ENCODE measurements at regions not wholly inside any gene's neighbourhood (a gene's known extent, or its start where the extent isn't known, plus 50 kb on each side); places are given as distances from the start of the nearest gene placed in this dataset.
A peak's percentile ranks its signal among the peaks of the same experiment; 100 is the strongest.
"Not testable (repeated sequence)": the region's sequence is repeated elsewhere in the genome, so short reads cannot be mapped to it uniquely, and the experiment has no call there.

- H3K36me3 ChIP-seq (ENCODE audit: control insufficient read depth in 1 of 2, insufficient read depth in 2 of 2, low read length in 1 of 2), result no peaks in the 10 kb centered on the region
- DNase-seq, result no peak
- no peaks in the 10 kb centered on the region for H3K4me1 ChIP-seq (ENCODE audit: control insufficient read depth in 1 of 2, insufficient read depth in 2 of 2, low read length in 2 of 2)
- intact Hi-C loops (cut with DNase I), result no loop called here
- no peaks in the 10 kb centered on the region for H3K27me3 ChIP-seq (ENCODE audit: control insufficient read depth in 1 of 2, insufficient read depth in 2 of 2, low read length in 1 of 2)
- no peak overlapping the region for H3K27ac ChIP-seq (ENCODE audit: low read depth in 1 of 2, low read length in 2 of 2)
- no peak overlapping the region for H3K4me3 ChIP-seq (ENCODE audit: low read length in 2 of 2)
- no peak for ATAC-seq (ENCODE audit: low FRiP score)
- H3K9me3 ChIP-seq (ENCODE audit: control insufficient read depth, low read length), result no peaks in the 10 kb centered on the region
- WGBS, 2 donors, result 66 to 69% methylated on average over 4 of the region's 4 CpGs
Observed at GRCh38 chr4:100340512-100341485, 150.5 kb upstream of the DDIT4L start.

DNA sequence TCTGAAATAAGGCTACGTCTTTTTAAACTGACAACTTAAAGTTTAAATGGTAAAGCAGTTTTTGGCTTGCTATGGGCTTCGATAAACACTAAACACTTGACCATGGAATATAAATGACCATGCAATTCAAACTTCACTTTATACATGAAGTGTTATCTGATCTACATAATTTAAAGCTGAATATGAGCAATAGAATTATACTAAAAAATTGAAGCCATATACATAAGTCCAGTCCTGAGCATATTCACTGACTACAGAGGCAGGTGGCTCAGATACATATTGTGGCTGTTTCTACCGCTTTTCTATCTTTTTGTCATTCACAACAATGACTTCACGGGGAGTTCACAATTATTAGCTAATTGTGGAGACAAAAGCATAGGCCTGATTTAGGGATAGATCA lies 149.6 kb upstream of the DDIT4L start:
- Histone ChIP-seq H3K27me3 (ENCODE audit: control insufficient read depth in 1 of 2, insufficient read depth in 2 of 2, low read length in 1 of 2) (no peaks in the 10 kb centered on the region), H3K9me3 (ENCODE audit: control insufficient read depth, low read length) (no peaks in the 10 kb centered on the region), H3K36me3 (ENCODE audit: control insufficient read depth in 1 of 2, insufficient read depth in 2 of 2, low read length in 1 of 2) (no peaks in the 10 kb centered on the region), H3K27ac (ENCODE audit: low read depth in 1 of 2, low read length in 2 of 2) (no peak overlapping the region), H3K4me3 (ENCODE audit: low read length in 2 of 2) (no peak overlapping the region), H3K4me1 (ENCODE audit: control insufficient read depth in 1 of 2, insufficient read depth in 2 of 2, low read length in 2 of 2) (no peaks in the 10 kb centered on the region)
- intact Hi-C loops (cut with DNase I), result no loop called here
- ATAC-seq (ENCODE audit: low FRiP score) (no peak), DNase-seq (no peak)
- WGBS, 2 donors, result 89 to 90% methylated on average over 4 of the region's 4 CpGs

DNA sequence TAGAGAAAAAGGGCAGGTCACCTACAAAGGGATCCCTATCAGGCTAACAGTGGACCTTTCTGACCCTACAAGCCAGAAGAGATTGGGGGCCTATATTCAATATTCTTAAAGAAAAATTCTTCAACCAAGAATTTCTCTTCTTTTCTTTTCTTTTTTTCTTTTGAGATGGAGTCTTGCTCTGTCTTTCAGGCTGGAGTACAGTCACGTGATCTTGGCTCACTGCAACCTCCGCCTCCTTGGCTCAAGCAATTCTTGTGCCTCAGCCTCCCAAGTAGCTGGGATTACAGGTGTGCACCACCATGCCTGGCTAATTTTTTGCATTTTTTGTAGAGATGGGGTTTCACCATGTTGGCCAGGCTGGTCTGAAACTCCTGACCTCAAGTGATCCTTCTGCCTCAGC lies 143.2 kb upstream of the DDIT4L start:
- H3K36me3 ChIP-seq (ENCODE audit: control insufficient read depth in 1 of 2, insufficient read depth in 2 of 2, low read length in 1 of 2); H3K9me3 ChIP-seq (ENCODE audit: control insufficient read depth, low read length); H3K4me1 ChIP-seq (ENCODE audit: control insufficient read depth in 1 of 2, insufficient read depth in 2 of 2, low read length in 2 of 2); H3K4me3 ChIP-seq (ENCODE audit: low read length in 2 of 2); ATAC-seq (ENCODE audit: low FRiP score); H3K27ac ChIP-seq (ENCODE audit: low read depth in 1 of 2, low read length in 2 of 2); DNase-seq; intact Hi-C loops (cut with DNase I); H3K27me3 ChIP-seq (ENCODE audit: control insufficient read depth in 1 of 2, insufficient read depth in 2 of 2, low read length in 1 of 2): not testable (repeated sequence)
- WGBS, 2 donors, result 87 to 91% methylated on average over 2 of the region's 2 CpGs

GRCh38 chr4:100317032-100317864 lies 127.0 kb upstream of the DDIT4L start:
- H3K4me3 ChIP-seq (ENCODE audit: low read length in 2 of 2), result peak overlapping the region in 1 of 2 donors; percentile 34
- no peaks in the 10 kb centered on the region for H3K9me3 ChIP-seq (ENCODE audit: control insufficient read depth, low read length)
- intact Hi-C loops (cut with DNase I), result no loop called here
- H3K4me1 ChIP-seq (ENCODE audit: control insufficient read depth in 1 of 2, insufficient read depth in 2 of 2, low read length in 2 of 2), result peaks cover 1 to 5% of the 10 kb centered on the region in 2 donors
- H3K27me3 ChIP-seq (ENCODE audit: control insufficient read depth in 1 of 2, insufficient read depth in 2 of 2, low read length in 1 of 2), result no peaks in the 10 kb centered on the region
- 2 to 6% methylated on average over 7 of the region's 7 CpGs for WGBS, 2 donors
- DNase-seq (no peak), ATAC-seq (ENCODE audit: low FRiP score) (peak; percentile 52)
- no peak overlapping the region for H3K27ac ChIP-seq (ENCODE audit: low read depth in 1 of 2, low read length in 2 of 2)
- no peaks in the 10 kb centered on the region for H3K36me3 ChIP-seq (ENCODE audit: control insufficient read depth in 1 of 2, insufficient read depth in 2 of 2, low read length in 1 of 2)

- H3K27ac ChIP-seq (ENCODE audit: low read depth in 1 of 2, low read length in 2 of 2), result no peak overlapping the region
- DNase-seq, result no peak
- WGBS, 2 donors, result 86 to 92% methylated on average over 2 of the region's 2 CpGs
- intact Hi-C loops (cut with DNase I), result no loop called here
- no peak overlapping the region for H3K4me3 ChIP-seq (ENCODE audit: low read length in 2 of 2)
- no peaks in the 10 kb centered on the region for H3K27me3 ChIP-seq (ENCODE audit: control insufficient read depth in 1 of 2, insufficient read depth in 2 of 2, low read length in 1 of 2)
- no peaks in the 10 kb centered on the region for H3K9me3 ChIP-seq (ENCODE audit: control insufficient read depth, low read length)
- peaks cover 1 to 5% of the 10 kb centered on the region in 2 donors for H3K4me1 ChIP-seq (ENCODE audit: control insufficient read depth in 1 of 2, insufficient read depth in 2 of 2, low read length in 2 of 2)
- H3K36me3 ChIP-seq (ENCODE audit: control insufficient read depth in 1 of 2, insufficient read depth in 2 of 2, low read length in 1 of 2), result no peaks in the 10 kb centered on the region
- ATAC-seq (ENCODE audit: low FRiP score), result no peak
Observed at GRCh38 chr4:100314057-100314456, 123.8 kb upstream of the DDIT4L start.

GRCh38 chr4:100312615-100313350 lies 122.5 kb upstream of the DDIT4L start:
- H3K4me1 ChIP-seq (ENCODE audit: control insufficient read depth in 1 of 2, insufficient read depth in 2 of 2, low read length in 2 of 2), result peaks cover under 1% of the 10 kb centered on the region in 2 donors
- no peak overlapping the region for H3K27ac ChIP-seq (ENCODE audit: low read depth in 1 of 2, low read length in 2 of 2)
- WGBS, 2 donors, result 75% methylated on average over 2 of the region's 2 CpGs
- H3K36me3 ChIP-seq (ENCODE audit: control insufficient read depth in 1 of 2, insufficient read depth in 2 of 2, low read length in 1 of 2), result no peaks in the 10 kb centered on the region
- DNase-seq (no peak), ATAC-seq (ENCODE audit: low FRiP score) (no peak)
- intact Hi-C loops (cut with DNase I), result no loop called here
- H3K4me3 ChIP-seq (ENCODE audit: low read length in 2 of 2), result no peak overlapping the region
- no peaks in the 10 kb centered on the region for H3K27me3 ChIP-seq (ENCODE audit: control insufficient read depth in 1 of 2, insufficient read depth in 2 of 2, low read length in 1 of 2)
- no peaks in the 10 kb centered on the region for H3K9me3 ChIP-seq (ENCODE audit: control insufficient read depth, low read length)

- intact Hi-C loops (cut with DNase I), result no loop called here
- DNase-seq (no peak), ATAC-seq (ENCODE audit: low FRiP score) (no peak)
- Histone ChIP-seq H3K9me3 (ENCODE audit: control insufficient read depth, low read length) (no peaks in the 10 kb centered on the region), H3K27me3 (ENCODE audit: control insufficient read depth in 1 of 2, insufficient read depth in 2 of 2, low read length in 1 of 2) (no peaks in the 10 kb centered on the region), H3K4me3 (ENCODE audit: low read length in 2 of 2) (no peak overlapping the region), H3K27ac (ENCODE audit: low read depth in 1 of 2, low read length in 2 of 2) (no peak overlapping the region), H3K36me3 (ENCODE audit: control insufficient read depth in 1 of 2, insufficient read depth in 2 of 2, low read length in 1 of 2) (no peaks in the 10 kb centered on the region), H3K4me1 (ENCODE audit: control insufficient read depth in 1 of 2, insufficient read depth in 2 of 2, low read length in 2 of 2) (no peaks in the 10 kb centered on the region)
- WGBS, 2 donors, result 91% methylated on average over 3 of the region's 3 CpGs
Observed at GRCh38 chr4:100311181-100311580, 120.9 kb upstream of the DDIT4L start.

DNA sequence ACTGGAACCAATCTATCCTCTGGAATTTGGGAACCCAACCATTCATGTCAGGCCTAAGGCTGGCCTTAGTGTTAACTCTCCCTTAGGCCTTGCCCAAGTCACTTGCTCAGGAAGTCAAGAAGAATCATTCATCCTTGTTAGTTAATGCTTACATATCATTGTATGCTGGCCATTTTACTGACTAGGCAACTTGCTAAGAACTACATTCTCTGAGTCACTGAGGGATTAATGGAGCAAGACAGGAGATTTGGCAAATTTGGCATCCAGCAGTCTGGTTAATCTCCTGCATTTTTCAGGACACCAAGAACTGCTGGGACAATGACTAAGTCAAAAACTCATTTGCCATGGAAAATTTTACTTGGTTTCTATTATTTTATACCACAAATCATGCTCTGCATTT lies 115.8 kb upstream of the DDIT4L start:
- Histone ChIP-seq H3K4me3 (ENCODE audit: low read length in 2 of 2) (no peak overlapping the region), H3K36me3 (ENCODE audit: control insufficient read depth in 1 of 2, insufficient read depth in 2 of 2, low read length in 1 of 2) (no peaks in the 10 kb centered on the region), H3K9me3 (ENCODE audit: control insufficient read depth, low read length) (no peaks in the 10 kb centered on the region), H3K27ac (ENCODE audit: low read depth in 1 of 2, low read length in 2 of 2) (no peak overlapping the region), H3K4me1 (ENCODE audit: control insufficient read depth in 1 of 2, insufficient read depth in 2 of 2, low read length in 2 of 2) (peaks cover 0 to 3% of the 10 kb centered on the region in 2 donors), H3K27me3 (ENCODE audit: control insufficient read depth in 1 of 2, insufficient read depth in 2 of 2, low read length in 1 of 2) (no peaks in the 10 kb centered on the region)
- ATAC-seq (ENCODE audit: low FRiP score) (peak; percentile 56), DNase-seq (no peak)
- intact Hi-C loops (cut with DNase I), result no loop called here
